IMR-90 (cell line): ENCODE measurements at regions not wholly inside any gene's neighbourhood (a gene's known extent, or its start where the extent isn't known, plus 50 kb on each side); places are given as distances from the start of the nearest gene placed in this dataset.

ENCODE experiments used
- ATAC-seq: fragments of 200-7000 bp; cut with Tn5 transposase; 2 replicates; pipeline ENCODE4 v1.9.1; 2020; ENCODE audit warnings: low read depth, mild to moderate bottlenecking, moderate library complexity
- BruUV-seq: library from RNA; stranded (reverse); fragments of 400-500 nt; replicated peaks from 2 replicates; lab custom pipeline; 2021; lab: Mats Ljungman, UMichigan
- CTCF ChIA-PET: fragments of 300-600 bp; formaldehyde crosslinking; extraction: SDS; loops from one replicate; lab custom pipeline; 2021; ENCODE audit warnings: antibody characterized with exemption; lab: Yijun Ruan, JAX
- POLR2A ChIA-PET: fragments of 300-600 bp; sonication (Branson Sonifier 250); formaldehyde crosslinking; loops from one replicate; lab custom pipeline; 2022; ENCODE audit warnings: antibody characterized with exemption; ENCODE audit not compliant: unreplicated experiment; lab: Charles Lee
- DNase-seq: peaks from one replicate; pipeline ENCODE4 v3.0.0; 2013
- H2AFZ ChIP-seq: replicated peaks from 2 replicates; pipeline ENCODE3; 2013; ENCODE audit warnings: low read length, mild to moderate bottlenecking; ENCODE audit not compliant: poor library complexity
- H2AK5ac ChIP-seq: 2 replicates; pipeline ENCODE4 v1.6.1; 2013; ENCODE audit warnings: low read depth, low read length, inconsistent platforms
- H2AK9ac ChIP-seq: replicated peaks from 2 replicates; pipeline ENCODE3; 2013; ENCODE audit warnings: mild to moderate bottlenecking, low read depth, low read length, moderate library complexity; ENCODE audit not compliant: poor library complexity
- H2BK120ac ChIP-seq: 2 replicates; pipeline ENCODE4 v1.6.1; 2013; ENCODE audit warnings: low read depth, low read length, inconsistent platforms
- H2BK15ac ChIP-seq: 3 replicates; pipeline ENCODE4 v1.6.1; 2013; ENCODE audit warnings: low read depth, low read length, inconsistent platforms
- H2BK20ac ChIP-seq: 2 replicates; pipeline ENCODE4 v1.6.1; 2013; ENCODE audit warnings: low read depth, mild to moderate bottlenecking, inconsistent platforms, low read length, moderate library complexity
- H2BK5ac ChIP-seq: 2 replicates; pipeline ENCODE4 v1.6.1; 2013; ENCODE audit warnings: mild to moderate bottlenecking, low read depth, low read length, inconsistent platforms; ENCODE audit not compliant: poor library complexity, severe bottlenecking
- H3K14ac ChIP-seq: replicated peaks from 2 replicates; pipeline ENCODE4 v1.6.1; 2013; ENCODE audit warnings: low read depth, low read length, inconsistent platforms
- H3K18ac ChIP-seq: 2 replicates; pipeline ENCODE4 v1.6.1; 2013; ENCODE audit warnings: low read depth, low read length, control low read depth
- H3K23ac ChIP-seq: 2 replicates; pipeline ENCODE4 v1.6.1; 2013; ENCODE audit warnings: low read depth, low read length, inconsistent platforms
- H3K27ac ChIP-seq: 2 replicates; pipeline ENCODE4 v1.5.1; 2013; ENCODE audit warnings: mild to moderate bottlenecking, control low read depth, low read length; ENCODE audit not compliant: insufficient read depth
- H3K27me3 ChIP-seq: 2 replicates; pipeline ENCODE4 v1.6.1; 2013; ENCODE audit warnings: low read length; ENCODE audit not compliant: control insufficient read depth, insufficient read depth
- H3K36me3 ChIP-seq: 2 replicates; pipeline ENCODE4 v1.6.1; 2013; ENCODE audit warnings: low read length, mixed read lengths; ENCODE audit not compliant: control insufficient read depth, insufficient read depth
- H3K4ac ChIP-seq: 2 replicates; pipeline ENCODE4 v1.6.1; 2013; ENCODE audit warnings: low read depth, low read length, inconsistent platforms
- H3K4me1 ChIP-seq: 2 replicates; pipeline ENCODE4 v1.6.1; 2013; ENCODE audit warnings: low read length, mixed read lengths; ENCODE audit not compliant: control insufficient read depth, insufficient read depth
- H3K4me2 ChIP-seq: 2 replicates; pipeline ENCODE4 v1.6.1; 2013; ENCODE audit warnings: low read depth, mild to moderate bottlenecking, control low read depth, low read length, moderate library complexity
- H3K4me3 ChIP-seq: 2 replicates; pipeline ENCODE4 v1.5.1; 2013; ENCODE audit warnings: low read depth, mild to moderate bottlenecking, control low read depth, low read length, moderate library complexity; ENCODE audit not compliant: insufficient read depth
- H3K56ac ChIP-seq: 2 replicates; pipeline ENCODE4 v1.6.1; 2013; ENCODE audit warnings: low read length, inconsistent platforms; ENCODE audit not compliant: insufficient read depth; ENCODE audit errors: extremely low read depth
- H3K79me1 ChIP-seq, 2 experiments: 2 replicates each; pipeline ENCODE4 v1.6.1; 2013; ENCODE audit warnings: low read length in 2 of 2, inconsistent platforms in 1 of 2, low read depth in 1 of 2
- H3K9ac ChIP-seq: 2 replicates; pipeline ENCODE4 v1.6.1; 2013; ENCODE audit warnings: low read depth, low read length, control low read depth
- H3K9me1 ChIP-seq: 2 replicates; pipeline ENCODE4 v1.6.1; 2013; ENCODE audit warnings: low read length, inconsistent platforms; ENCODE audit not compliant: insufficient read depth
- H3K9me3 ChIP-seq: 2 replicates; pipeline ENCODE4 v1.6.1; 2013; ENCODE audit warnings: low read length; ENCODE audit not compliant: control insufficient read depth, insufficient read depth
- H4K20me1 ChIP-seq: 2 replicates; pipeline ENCODE4 v1.6.1; 2013; ENCODE audit warnings: low read length, inconsistent platforms; ENCODE audit not compliant: insufficient read depth
- H4K5ac ChIP-seq: 2 replicates; pipeline ENCODE4 v1.6.1; 2013; ENCODE audit warnings: mild to moderate bottlenecking, low read depth, low read length, control low read depth
- H4K8ac ChIP-seq, 2 experiments: 2 replicates each; pipeline ENCODE4 v1.6.1; 2013; ENCODE audit warnings: low read depth in 2 of 2, low read length in 2 of 2, control low read depth in 1 of 2, inconsistent platforms in 1 of 2
- H4K91ac ChIP-seq: 2 replicates; pipeline ENCODE4 v1.6.1; 2013; ENCODE audit warnings: low read depth, low read length, inconsistent platforms; ENCODE audit not compliant: insufficient read depth
- ELK1 ChIP-seq: fragments of 150-350 bp; IDR thresholded peaks from 2 replicates; pipeline ENCODE4 v1.6.1; 2016; ENCODE audit warnings: low read depth, mild to moderate bottlenecking, low read length, moderate library complexity, borderline replicate concordance
- MAFK ChIP-seq: IDR thresholded peaks from 2 replicates; pipeline ENCODE4 v1.6.1; 2012; ENCODE audit warnings: low read depth, low read length, improper control_type of control experiment
- SMC3 ChIP-seq: fragments of 150-350 bp; IDR thresholded peaks from 2 replicates; pipeline ENCODE4 v1.6.1; 2016; ENCODE audit warnings: low read depth, mild to moderate bottlenecking, antibody characterized with exemption, low read length, moderate library complexity
- WGBS, 2 experiments: methylation state at CpG; one replicate each; pipeline versions ENCODE4 v1.1.5 to v1.1.7; 2013; ENCODE audit warnings: missing lambda C conversion rate in 2 of 2; ENCODE audit not compliant: insufficient read length in 1 of 2; ENCODE audit errors: extremely low coverage in 2 of 2; 5-methylcytosine and 5-hydroxymethylcytosine counted together
- dilution Hi-C: fragments of 300-500 bp; cut with HindIII; formaldehyde crosslinking; loops from one replicate; pipeline ENCODE4 v1.14.3; 2018; ENCODE audit warnings: low sequenced_read_pairs; ENCODE audit not compliant: unreplicated experiment
- in situ Hi-C: fragments of 300-500 bp; cut with MboI; formaldehyde crosslinking; loops from 3 replicates; pipeline ENCODE4 v1.14.3; 2019; ENCODE audit warnings: low sequenced_read_pairs, inconsistent platforms, mixed read lengths
- intact Hi-C: fragments of 100-400 bp; cut with micrococcal nuclease; formaldehyde crosslinking; loops from 2 replicates; pipeline ENCODE4 v1.10.0; 2022

GRCh38 chr14:104431929-104432541 lies 147.5 kb upstream of the C14orf180 start:
- no peak overlapping the region for H3K18ac ChIP-seq
- no TSS peak for BruUV-seq
- TF ChIP-seq ELK1 (no peak), MAFK (no peak), SMC3 (no peak)
- H3K27ac ChIP-seq, result no peak overlapping the region
- ATAC-seq (no peak), DNase-seq (no peak)
- H3K4me3 ChIP-seq, result no peak overlapping the region
- H2AK9ac ChIP-seq, result no peak overlapping the region
- H3K4me2 ChIP-seq, result no peak overlapping the region
- no peaks in the 10 kb centered on the region for H3K79me1 ChIP-seq
- H3K4me1 ChIP-seq, result no peaks in the 10 kb centered on the region
- in situ Hi-C loops, result no loop called here
- intact Hi-C loops, result no loop called here
- H4K5ac ChIP-seq, result no peak overlapping the region
- no peaks in the 10 kb centered on the region for H3K27me3 ChIP-seq
- H2BK15ac ChIP-seq, result no peak overlapping the region
- H3K23ac ChIP-seq, result no peak overlapping the region
- no peak overlapping the region for H2BK20ac ChIP-seq
- H4K20me1 ChIP-seq, result no peaks in the 10 kb centered on the region
- ChIA-PET POLR2A (no interaction called here), CTCF (no interaction called here)
- no peak overlapping the region for H4K91ac ChIP-seq
- no peak overlapping the region for H2BK5ac ChIP-seq
- H2BK120ac ChIP-seq, result no peak overlapping the region
- no peak overlapping the region for H3K56ac ChIP-seq
- dilution Hi-C loops, result no loop called here
- no peak overlapping the region for H3K9ac ChIP-seq
- no peak overlapping the region for H2AFZ ChIP-seq
- H3K9me3 ChIP-seq, result peaks cover 34% of the 10 kb centered on the region
- no peak overlapping the region for H3K4ac ChIP-seq
- no peak overlapping the region for H4K8ac ChIP-seq
- 71% methylated on average over 1 of the region's 11 CpGs; no CpG with 5 or more reads in 1 of the 2 experiments for WGBS, 2 experiments
- no peaks in the 10 kb centered on the region for H3K36me3 ChIP-seq
- no peak overlapping the region for H2AK5ac ChIP-seq
- no peaks in the 10 kb centered on the region for H3K9me1 ChIP-seq
- no peak overlapping the region for H3K14ac ChIP-seq
